GM13977 (cell line): ENCODE measurements at regions not wholly inside any gene's neighbourhood (a gene's known extent, or its start where the extent isn't known, plus 50 kb on each side); places are given as distances from the start of the nearest gene placed in this dataset.
A peak's percentile ranks its signal among the peaks of the same experiment; 100 is the strongest.

Source experiments
- DNase-seq: peaks from one replicate; pipeline ENCODE4 v3.0.0; 2012; ENCODE audit warnings: low spot score
- CTCF ChIP-seq: IDR thresholded peaks from 2 replicates; pipeline ENCODE4 v1.5.1; 2012; ENCODE audit warnings: mild to moderate bottlenecking, control low read depth; ENCODE audit not compliant: insufficient read depth; ENCODE audit errors: extremely low read depth, missing control alignments
- in situ Hi-C: fragments of 300-500 bp; cut with MboI; formaldehyde crosslinking; loops from one replicate; pipeline ENCODE4 v1.12.0; 2022; ENCODE audit warnings: low sequenced_read_pairs, low pct_unique_long_range_greater_than_20kb, mixed read lengths, inconsistent platforms; ENCODE audit not compliant: unreplicated experiment

- in situ Hi-C loops, result no loop called here
- no peak for TF ChIP-seq CTCF
- DNase-seq, result no peak
Measured at GRCh38 chr3:71961378-71961777, 176.4 kb upstream of the PROK2 start.

GRCh38 chr3:71958533-71958932, 173.6 kb upstream of the PROK2 start:
- TF ChIP-seq CTCF, result no peak
- in situ Hi-C loops, result no loop called here
- no peak for DNase-seq

- in situ Hi-C loops, result no loop called here
- no peak for DNase-seq
- peak; percentile 17 for TF ChIP-seq CTCF
Measured at GRCh38 chr3:71956716-71957115, 171.8 kb upstream of the PROK2 start.

- in situ Hi-C loops, result no loop called here
- no peak for DNase-seq
- no peak for TF ChIP-seq CTCF
Measured at GRCh38 chr3:71956069-71956340, 171.1 kb upstream of the PROK2 start.

GRCh38 chr3:71955240-71956068, 170.5 kb upstream of the PROK2 start:
- TF ChIP-seq CTCF, result peak; percentile 75
- in situ Hi-C loops, result no loop called here
- DNase-seq, result no peak

GRCh38 chr3:71951842-71952241, 166.9 kb upstream of the PROK2 start:
- DNase-seq, result no peak
- in situ Hi-C loops, result no loop called here
- no peak for TF ChIP-seq CTCF
